NAMALWA (cell line): ENCODE measurements at regions not wholly inside any gene's neighbourhood (a gene's known extent, or its start where the extent isn't known, plus 50 kb on each side); places are given as distances from the start of the nearest gene placed in this dataset.

Experiments used
- DNase-seq: peaks from one replicate; pipeline ENCODE4 v3.0.0-alpha.2; 2015; ENCODE audit warnings: low spot score

DNA sequence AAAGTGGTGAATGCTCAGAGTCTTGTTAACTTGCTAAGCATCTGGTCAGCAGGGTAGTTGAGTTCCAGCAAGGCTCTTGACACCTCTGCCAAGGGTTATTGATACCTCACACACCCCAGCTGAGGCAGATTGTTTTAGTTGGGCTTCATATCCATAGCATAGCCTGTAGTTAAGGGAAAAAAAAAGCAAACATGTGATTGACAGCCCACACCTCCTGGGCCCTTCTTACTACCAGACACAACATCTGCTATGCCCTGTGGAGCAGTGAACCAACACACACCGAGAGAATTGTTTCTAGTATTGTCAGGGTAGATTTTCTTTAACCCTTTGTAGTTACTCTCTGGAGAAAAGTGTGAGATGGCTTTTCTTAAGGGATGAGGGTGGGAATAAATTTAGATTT, 697.0 kb upstream of the POU3F2 start:
- DNase-seq: no peak

DNA sequence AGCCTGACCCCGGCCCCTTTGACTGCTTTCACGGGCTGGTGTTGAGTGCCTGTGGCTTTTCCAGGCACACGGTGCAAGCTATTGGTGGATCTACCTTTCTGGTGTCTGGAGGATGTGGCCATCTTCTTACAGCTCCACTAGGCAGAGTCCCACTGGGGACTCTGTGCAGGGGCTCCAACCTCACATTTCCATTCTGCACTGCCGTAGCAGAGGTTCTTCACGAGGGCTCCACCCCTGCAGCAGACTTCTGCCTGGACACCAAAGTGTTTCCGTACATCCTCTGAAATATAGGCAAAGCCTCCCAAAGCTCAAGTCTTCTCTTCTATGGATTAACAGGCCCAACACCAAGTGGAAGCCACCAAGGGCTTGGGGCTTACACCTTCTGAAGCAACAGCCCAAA, 691.5 kb upstream of the POU3F2 start:
- DNase-seq: no peak

DNA sequence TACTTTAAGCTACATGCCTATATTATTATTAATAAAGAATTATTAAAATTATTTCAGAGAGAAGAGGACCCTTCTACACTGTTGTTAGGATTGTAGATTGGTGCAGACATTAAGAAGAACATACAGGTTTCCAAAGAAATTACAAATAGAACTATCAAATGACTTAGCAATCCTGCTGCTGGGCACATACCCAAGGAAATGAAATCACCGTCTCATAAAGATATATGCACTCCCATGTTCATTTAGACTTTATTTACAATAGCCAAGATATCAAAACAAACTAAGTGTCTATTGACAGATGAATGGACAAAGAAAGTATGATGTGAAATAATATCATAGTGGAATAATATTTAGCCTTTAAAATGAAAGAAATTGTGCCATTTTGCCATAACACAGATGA, 687.7 kb upstream of the POU3F2 start:
- DNase-seq: no peak

DNA sequence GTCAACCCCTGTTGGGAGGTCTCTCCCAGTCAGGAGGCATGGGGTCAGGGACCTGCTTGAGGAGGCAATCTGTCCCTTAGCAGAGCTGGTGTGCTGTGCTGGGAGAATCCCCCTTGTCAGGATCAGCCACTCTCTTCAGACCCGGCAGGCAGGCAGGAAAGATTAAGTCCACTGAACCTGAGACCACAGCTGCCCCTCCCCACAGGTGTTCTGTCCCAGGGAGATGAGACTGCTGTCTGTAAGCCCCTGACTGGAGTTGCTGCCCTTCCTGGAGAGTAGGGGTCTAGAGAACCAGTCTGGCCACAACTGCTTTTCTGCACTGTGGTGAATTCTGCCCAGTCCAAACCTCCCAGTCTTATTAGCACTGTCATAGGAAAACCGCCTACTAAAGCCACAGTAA, 677.8 kb upstream of the POU3F2 start:
- DNase-seq: no peak

DNA sequence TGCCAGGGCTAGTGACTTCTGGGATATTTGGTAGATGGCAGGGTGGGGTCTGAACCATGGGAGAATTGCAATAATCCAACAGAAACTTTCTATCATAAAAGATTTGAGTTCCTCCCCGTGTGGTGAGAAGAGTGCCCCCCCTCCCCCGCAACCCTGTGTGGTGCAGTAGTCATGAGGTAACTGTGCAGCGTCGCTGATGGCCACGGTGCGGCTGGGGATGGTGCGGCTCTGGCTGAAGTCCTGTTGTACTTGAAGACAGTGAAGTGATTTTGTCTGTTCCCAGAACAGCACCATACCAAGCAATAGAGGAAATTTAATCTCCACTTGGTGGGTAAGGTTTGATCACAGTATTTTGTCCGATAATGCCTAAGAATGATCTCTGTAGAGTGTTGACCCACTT, 654.8 kb upstream of the POU3F2 start:
- no peak for DNase-seq

DNA sequence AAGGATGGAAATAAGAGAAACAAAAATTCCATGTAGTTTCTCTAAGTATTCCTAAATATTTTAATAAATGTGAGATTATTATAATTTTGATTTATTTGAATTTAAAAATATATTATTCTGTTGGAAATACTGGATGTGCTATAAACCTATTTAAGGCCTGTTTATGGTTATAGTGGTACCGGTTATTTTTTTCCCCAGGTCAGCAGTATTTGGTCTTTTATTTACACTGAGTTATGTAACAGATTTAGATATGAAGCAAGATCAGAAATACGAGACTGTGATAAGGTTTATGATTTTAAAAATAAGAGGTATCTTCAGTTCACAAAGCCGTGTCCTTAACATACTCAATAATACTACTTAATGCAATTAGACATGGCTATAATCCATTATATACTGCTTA, 634.3 kb upstream of the POU3F2 start:
- DNase-seq: no peak

DNA sequence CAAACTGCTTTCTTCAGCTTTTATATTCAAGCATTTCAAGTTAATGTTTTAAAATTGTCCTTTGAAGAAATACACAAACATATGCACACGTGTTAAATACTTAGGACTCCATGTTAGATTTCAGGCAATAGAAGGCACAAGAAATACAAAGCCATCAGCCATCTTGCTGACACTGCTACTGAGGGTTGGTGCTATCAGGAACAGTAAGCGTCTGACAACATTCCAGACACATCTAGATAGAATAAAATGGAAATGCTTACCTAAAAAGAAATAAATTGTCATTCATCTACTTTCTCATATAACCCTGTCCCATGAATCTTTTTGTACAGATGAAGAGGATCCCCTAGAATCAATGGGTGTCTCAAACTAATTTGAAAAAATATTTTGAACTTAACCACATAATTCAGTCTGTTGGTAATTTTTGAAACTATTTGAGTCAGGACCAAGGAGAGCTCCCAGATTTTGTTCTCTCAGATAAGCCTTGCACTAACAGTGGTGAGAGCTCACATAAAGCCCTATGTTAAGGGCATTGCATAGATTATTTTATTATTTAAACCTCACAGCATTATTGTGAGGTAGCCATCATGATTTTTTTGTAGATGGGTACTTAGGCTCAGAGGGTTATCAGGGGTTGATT, 631.1 kb upstream of the POU3F2 start:
- peak; percentile 12 for DNase-seq

DNA sequence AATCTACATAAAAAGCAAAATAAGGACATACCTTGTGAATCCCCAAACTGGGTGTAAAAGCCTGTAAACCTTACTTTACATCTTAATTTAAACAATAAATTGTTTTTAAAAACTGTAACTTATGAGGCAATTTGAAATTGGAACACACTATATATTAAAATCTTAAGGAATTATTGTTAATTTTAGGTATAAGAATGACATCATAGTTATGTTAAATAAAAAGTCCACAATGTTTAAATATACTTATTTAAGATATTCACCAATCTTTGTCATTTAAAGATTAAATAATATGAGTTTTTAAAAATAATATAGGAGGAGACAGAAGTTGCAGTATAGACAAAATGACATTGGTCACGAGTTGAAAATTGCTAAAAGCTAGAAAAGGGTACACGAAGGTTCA, 621.9 kb upstream of the POU3F2 start:
- DNase-seq: no peak

DNA sequence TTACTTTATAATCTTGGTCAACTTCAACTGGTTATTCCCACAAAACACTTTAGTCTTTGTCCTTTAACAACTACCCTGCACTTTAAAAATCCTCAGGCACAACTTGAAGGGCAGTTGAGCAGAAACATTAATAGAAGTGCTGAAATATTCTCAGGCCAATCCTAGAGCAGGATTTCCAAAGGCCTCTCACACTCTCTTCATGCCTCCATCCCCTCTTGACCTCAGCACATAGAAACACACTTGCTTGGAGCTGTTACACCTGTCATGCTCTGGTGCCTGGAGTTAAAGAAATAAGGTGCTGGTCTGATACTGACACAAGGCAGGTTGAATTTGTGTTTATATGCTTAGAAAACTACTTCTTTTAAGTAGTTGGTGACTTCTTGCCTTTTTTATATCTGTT, 618.8 kb upstream of the POU3F2 start:
- DNase-seq: no peak

DNA sequence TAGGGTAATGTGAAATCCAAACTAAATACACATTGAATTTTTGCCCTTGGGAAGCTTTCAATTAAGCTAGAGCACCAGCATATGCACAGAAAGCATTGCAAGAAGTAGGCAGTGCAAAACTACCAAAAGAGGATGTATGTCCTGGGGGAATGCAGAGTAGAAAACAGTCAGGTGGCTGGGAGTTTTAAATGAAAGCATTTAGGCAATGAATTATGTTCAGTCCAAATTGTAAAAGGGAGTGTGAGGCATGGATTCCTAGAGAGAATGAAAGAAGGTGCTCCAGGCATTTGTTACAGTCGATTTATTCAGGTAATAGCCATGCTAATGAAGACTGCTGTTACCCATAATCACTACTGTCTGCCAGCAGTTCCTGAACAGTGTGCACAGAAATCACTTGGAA, 604.1 kb upstream of the POU3F2 start:
- no peak for DNase-seq

DNA sequence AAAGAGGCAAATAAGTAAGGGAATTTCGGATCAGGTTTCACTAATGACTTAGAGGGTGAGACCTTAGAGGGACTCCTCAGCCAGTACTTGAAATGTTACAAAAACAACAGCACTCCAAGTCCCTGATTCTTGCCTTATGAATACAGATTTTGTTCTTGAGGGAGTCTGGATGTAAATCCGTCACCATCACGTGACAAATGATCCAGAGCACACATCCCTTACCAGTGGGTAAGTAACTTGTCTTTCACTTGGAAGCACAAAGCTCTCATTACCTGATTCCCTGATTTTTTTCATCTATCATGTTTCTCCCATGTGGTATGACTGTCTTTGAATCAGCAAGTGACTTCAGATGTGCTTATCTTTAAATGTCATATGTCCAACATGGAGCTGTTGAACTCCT, 595.3 kb upstream of the POU3F2 start:
- DNase-seq: no peak

DNA sequence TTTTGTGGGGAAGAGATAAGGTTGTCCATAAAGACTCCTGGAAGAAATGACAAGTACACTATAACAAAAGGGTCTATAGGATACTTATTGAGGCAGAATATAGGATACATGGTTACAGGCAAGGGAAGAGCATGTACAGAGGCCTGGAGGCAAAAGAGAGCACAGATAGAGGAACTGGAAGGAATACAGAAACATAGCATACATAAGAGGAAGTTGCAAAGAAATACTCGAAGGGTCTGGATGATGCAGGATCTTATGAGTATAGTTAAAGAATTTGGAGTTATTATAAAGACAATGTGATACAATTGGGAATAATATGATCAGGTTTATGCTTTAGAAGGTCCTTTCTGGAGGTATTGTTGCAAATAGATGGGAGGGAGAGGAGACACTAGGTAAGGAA, 592.7 kb upstream of the POU3F2 start:
- no peak for DNase-seq

DNA sequence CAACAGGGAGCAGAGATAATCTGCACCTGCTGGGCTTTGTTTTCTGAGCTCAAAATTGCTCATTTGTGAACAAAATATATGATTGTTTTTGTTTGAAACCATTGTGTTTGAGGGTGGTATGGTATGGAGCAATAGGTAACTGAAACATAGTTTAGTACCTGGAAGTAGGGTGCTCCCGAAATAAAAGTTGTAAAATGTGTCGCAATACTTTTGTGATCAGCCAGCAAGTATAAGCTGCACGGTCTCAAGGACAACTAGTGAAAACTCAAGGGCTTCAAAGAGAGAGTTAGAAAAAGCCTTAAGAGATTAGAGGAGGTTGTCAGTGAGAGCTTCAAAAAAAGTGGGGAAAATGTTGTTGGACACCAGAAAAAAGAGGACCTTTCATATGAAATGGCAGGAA, 579.8 kb upstream of the POU3F2 start:
- no peak for DNase-seq

DNA sequence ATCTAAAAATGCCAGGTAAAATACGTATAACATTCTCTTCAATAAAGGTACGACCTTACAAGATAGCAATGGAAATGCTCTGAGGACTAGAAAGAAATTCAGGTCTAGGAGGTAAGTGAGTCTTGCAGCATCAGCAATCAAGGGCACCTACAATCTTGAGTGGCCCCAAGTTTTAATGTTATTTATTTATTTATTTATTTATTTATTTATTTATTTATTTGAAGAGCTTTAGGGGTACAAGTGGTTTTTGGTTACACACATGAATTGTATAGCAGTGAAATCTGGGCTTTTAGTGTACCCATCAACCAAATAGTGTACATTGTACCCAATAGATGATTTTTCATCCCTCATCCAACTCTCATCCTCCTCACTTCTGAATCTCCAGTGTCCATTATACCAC, 574.0 kb upstream of the POU3F2 start:
- no peak for DNase-seq

DNA sequence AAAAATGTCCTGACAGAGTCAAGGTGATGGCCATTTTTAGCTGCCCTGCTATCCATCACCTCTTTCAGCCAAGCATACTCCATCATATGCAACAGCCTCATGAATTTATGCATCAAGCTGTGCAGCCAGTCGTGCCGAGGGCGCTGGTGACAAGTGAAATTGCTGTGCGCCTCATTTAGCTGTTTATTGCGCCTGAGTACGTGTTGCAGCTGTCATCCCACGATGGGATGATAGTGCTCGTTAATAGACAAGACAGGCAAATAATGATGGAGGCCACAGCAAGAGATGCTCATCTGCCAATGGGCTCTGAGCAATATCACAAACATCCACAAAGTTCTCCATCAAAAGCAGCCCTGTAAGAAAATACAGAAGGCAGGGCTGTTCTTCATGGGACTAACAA, 562.3 kb upstream of the POU3F2 start:
- no peak for DNase-seq

DNA sequence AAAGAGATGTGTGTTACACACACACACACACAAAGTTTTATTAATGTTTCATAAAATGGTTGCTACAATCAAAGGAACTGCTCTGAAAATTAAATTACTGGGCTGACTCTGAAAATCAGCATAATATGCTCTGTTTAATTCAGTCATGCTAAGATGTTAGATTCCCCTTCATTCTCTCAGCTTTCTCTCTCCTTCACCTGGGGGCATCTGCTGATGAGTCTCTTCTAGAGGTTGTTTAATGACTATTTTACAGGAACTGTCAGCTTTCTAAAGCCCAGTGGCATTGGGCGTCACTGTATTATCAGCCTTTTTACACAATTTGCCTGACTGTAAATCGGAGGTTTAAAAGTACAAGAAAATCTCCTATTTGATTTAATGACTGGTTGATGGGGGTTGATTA, 559.7 kb upstream of the POU3F2 start:
- DNase-seq: no peak

DNA sequence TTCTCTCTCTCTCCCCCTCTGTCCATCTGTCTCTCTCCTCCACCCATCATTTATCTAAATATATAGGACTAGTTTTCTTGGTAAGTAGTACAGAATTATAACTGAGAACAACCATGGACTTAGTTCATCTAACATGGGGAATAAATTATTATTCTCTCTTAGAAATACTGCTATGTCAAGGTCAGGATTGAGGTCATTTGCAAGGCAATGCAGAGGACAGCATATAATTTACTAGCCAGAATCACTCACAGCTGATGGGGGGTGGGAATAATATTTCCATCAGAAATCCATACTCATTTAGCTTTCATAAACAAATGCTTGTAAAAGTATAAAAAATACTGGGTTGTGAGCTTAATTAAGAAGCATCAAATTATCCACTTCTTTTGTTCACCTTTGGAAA, 553.9 kb upstream of the POU3F2 start:
- no peak for DNase-seq

DNA sequence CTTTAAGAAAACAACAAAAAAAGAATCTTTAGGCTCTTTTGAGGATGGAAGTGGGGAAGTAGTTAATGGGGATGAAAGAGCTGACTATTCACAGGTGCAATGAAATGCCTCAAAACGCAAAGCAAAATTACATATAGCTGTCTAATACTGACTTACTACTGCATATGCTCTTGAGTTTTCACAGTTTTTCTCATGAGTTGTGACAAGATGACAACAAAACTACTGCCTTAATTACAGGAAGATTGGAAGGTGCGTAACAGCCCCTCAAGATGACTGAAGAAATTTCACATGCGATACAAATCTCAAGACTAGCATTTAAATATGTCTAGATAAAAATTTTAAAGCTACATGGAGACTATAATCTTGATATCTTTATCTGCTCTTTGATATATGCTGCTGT, 547.8 kb upstream of the POU3F2 start:
- DNase-seq: no peak

DNA sequence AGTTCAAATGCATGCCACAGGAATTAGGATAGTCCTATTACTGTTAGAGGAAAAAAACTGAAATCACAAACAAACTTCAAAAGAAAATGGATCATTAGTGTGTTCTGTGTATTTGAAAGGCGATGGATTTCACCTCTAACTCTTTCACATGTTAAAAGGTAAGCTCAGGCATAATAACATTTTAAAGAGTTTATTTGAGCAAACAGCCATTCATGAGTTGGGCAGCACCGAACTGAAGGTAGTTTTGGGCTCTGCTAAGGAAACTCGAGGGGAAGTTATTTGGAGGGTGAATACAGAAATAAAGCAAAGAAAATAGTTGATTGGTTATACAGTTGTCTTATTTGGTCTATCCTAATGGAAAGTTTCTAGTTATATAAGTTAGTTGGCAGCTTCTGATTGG, 546.5 kb upstream of the POU3F2 start:
- DNase-seq: no peak

DNA sequence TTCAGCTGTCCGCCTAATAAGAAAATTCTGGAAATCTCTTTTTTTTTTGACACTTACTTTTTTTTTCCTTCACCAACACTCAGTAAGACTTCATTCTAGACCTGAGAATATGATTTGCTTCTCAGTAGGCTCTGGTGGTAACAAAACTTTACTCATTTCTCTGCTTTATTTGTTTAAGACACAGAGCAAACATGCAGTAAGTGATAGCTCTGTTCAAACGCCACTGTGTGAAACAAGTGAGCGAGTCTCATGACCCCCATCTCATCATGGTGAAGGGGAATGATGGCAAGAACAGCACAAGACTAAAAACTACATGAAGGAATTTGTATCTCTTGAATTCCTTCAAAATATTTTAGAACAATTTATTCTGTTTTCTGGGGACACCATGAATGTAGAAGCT, 541.6 kb upstream of the POU3F2 start:
- no peak for DNase-seq

DNA sequence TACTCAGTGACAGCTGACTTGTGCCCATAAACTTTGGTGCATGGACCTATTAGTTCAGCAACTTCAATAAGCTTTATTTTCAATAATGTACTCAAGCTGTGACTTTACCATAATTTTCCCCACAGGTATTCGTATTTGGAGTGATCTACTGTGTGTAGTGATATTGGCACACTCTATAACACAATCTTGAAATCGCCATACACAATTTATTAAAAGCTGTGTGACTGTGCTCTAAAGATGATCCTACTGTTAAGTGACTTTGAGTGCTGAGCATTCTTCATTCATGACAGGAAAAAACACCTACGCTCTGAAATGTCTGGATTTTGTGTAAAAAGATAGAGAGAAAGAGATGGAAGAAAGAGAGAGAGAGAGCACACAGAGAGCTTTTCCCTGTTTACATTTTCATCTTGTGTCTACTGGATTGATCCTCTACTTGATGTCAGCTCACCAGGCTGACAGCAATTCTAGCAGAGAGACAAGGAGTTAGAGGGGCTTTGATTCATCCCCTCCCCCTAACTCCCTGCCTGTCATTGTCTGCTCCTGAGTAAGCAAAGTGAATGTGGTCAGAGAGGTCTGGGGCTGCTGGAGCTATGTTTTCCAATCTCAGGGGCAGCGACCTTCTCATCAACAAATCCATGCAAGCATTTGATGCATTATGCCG, 538.7 kb upstream of the POU3F2 start:
- no peak for DNase-seq

DNA sequence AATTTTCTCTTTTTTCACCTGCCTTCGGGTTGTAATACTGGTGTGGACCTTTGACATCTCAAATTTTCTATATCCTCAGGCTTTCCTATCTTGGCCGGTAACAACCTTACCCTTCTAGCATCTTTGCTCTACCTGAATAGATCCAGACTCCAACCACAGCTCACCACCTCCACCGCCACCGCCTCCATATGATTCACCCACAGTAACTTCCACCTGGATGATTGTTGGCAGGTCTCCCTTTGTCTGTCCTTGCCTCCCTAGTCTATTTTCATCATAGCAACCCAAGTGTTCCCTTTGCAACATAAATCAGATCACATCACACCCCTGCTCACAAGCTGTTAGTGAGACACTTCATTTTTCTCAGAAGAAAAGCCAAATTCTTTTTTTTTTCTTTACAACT, 525.8 kb upstream of the POU3F2 start:
- DNase-seq: no peak

DNA sequence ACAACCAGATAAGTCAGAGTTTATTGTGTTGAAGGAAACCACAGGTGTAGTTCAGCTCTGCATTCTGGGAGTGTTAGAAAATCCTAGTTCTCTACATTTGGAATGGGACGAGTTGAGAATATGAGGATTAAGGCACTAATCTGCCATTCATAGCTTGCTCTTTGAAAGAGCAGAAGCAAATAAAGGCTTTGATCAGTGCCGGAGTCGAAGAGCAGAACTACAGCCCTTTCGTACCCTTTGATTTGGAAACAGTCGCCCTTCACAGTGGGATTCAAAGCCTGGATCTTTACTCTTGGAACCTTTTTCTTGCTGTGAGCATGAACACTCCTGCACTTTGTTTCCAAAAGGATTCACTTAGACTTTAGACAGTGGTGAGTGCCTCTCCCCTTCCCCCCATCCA, 523.9 kb upstream of the POU3F2 start:
- no peak for DNase-seq

DNA sequence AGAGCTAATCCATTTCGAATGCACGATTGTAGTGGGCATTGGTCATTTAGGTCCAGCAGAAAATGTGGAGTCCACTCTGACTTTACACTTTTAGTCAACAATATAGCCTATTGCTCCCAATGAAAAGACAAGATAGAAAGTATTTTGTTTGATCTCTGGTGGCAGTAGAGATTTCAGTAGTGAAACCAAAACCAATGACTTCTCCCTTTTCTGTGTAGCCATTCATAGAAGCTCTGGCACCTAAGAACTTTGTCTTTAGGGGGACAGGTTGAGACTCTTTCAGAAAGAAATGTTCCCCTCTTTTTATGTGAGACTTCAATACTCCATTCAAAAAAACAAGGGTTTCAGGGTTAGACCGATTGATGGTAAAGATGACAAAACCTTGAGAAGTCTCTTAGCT, 510.8 kb upstream of the POU3F2 start:
- no peak for DNase-seq

DNA sequence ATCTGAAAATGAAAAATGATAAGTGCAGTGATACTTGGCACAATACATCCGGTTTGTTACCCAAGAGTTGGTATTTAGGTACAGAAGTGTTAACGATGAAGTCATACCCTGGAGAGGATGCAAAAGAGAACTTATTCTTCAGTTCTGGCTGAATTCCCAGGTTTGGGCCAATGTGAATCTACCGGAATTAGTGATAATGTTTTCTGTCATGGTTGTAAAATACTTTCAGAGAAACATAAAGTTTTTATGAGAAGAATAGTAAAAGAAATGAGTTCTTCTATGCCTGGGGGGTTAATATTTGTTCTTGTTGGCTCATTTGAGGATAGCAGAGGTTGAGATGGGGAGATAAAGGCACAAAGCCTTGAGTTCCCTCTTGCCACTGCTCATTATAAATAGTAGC, 509.9 kb upstream of the POU3F2 start:
- DNase-seq: no peak
